Gastroesophageal sphincter (tissue), 3 donors: ENCODE measurements at regions not wholly inside any gene's neighbourhood (a gene's known extent, or its start where the extent isn't known, plus 50 kb on each side); places are given as distances from the start of the nearest gene placed in this dataset.

Experiments used
- EP300 ChIP-seq: sonication (generic); formaldehyde crosslinking; IDR thresholded peaks from one replicate; pipeline ENCODE4 v1.6.1; 2017; ENCODE audit warnings: antibody characterized with exemption, mild to moderate bottlenecking
- POLR2A ChIP-seq, 2 donors: fragments of 450-650 bp; IDR thresholded peaks; one replicate each; pipeline ENCODE4 v1.6.1; 2017; ENCODE audit warnings: antibody characterized with exemption in 2 of 2, mild to moderate bottlenecking in 2 of 2, moderate library complexity in 1 of 2
- POLR2AphosphoS5 ChIP-seq: sonication (generic); formaldehyde crosslinking; IDR thresholded peaks from one replicate; pipeline ENCODE4 v1.6.1; 2017; ENCODE audit warnings: antibody characterized with exemption
- TF ChIP-seq, protein P1 (sequence below), 4 experiments: fragments of 200-600 bp in 2 of 4; fragments of 450-650 bp in 2 of 4; sonication (generic) in 1 of 4; IDR thresholded peaks; one replicate each; pipeline ENCODE4 v1.5.1; 2017 to 2019; ENCODE audit warnings: antibody characterized with exemption in 4 of 4, mild to moderate bottlenecking in 2 of 4, moderate library complexity in 2 of 4

DNA sequence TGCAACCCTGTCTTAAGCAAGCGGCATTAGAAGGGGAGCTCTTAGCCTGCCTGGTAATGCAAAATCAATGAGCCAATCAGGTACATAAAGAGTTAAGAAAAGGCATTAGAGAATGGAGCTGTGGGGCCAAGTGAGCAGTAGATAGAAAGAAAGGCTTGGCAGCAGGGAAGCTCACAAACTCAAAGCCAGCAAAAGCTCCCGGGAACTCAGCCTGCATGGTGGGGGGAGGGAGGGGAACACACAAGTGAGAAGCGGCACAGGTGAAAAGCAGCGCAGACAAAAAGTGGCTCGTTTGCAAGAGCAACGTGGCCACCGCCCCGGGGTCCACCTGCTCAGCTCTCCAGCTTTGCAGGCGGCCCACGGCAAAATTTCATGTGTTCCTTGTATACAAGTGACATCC is 818.5 kb downstream of the FAM133A start:
- TF ChIP-seq, protein P1, sequence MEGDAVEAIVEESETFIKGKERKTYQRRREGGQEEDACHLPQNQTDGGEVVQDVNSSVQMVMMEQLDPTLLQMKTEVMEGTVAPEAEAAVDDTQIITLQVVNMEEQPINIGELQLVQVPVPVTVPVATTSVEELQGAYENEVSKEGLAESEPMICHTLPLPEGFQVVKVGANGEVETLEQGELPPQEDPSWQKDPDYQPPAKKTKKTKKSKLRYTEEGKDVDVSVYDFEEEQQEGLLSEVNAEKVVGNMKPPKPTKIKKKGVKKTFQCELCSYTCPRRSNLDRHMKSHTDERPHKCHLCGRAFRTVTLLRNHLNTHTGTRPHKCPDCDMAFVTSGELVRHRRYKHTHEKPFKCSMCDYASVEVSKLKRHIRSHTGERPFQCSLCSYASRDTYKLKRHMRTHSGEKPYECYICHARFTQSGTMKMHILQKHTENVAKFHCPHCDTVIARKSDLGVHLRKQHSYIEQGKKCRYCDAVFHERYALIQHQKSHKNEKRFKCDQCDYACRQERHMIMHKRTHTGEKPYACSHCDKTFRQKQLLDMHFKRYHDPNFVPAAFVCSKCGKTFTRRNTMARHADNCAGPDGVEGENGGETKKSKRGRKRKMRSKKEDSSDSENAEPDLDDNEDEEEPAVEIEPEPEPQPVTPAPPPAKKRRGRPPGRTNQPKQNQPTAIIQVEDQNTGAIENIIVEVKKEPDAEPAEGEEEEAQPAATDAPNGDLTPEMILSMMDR (IDR thresholded peaks at IDR 0.05), result no peak
- TF ChIP-seq POLR2AphosphoS5 (no peak), POLR2A (IDR thresholded peaks at IDR 0.05) (no peak), EP300 (no peak)
